ENCODE measurements at regions not wholly inside any gene's neighbourhood (a gene's known extent, or its start where the extent isn't known, plus 50 kb on each side); places are given as distances from the start of the nearest gene placed in this dataset.

- DNase-seq = peak in 1 of 2 experiments; percentile 32
Measured at GRCh38 chr5:6926491-6927038, 213.3 kb downstream of the TENT4A start.

GRCh38 chr5:6936031-6936430 is 222.8 kb downstream of the TENT4A start:
- DNase-seq = no peak

- no peak for DNase-seq
Measured at GRCh38 chr5:6937677-6938076, 224.4 kb downstream of the TENT4A start.

GRCh38 chr5:6941631-6942030 is 228.4 kb downstream of the TENT4A start:
- no peak for DNase-seq

GRCh38 chr5:6943197-6944112 is 230.2 kb downstream of the TENT4A start:
- no peak for DNase-seq

GRCh38 chr5:6948562-6948961 is 235.3 kb downstream of the TENT4A start:
- DNase-seq = no peak

- no peak for DNase-seq
Measured at GRCh38 chr5:6949230-6949629, 236.0 kb downstream of the TENT4A start.

GRCh38 chr5:6950250-6950649 is 237.0 kb downstream of the TENT4A start:
- no peak for DNase-seq

- DNase-seq = no peak
Measured at GRCh38 chr5:6950860-6951259, 237.6 kb downstream of the TENT4A start.

GRCh38 chr5:6961123-6961522 is 247.9 kb downstream of the TENT4A start:
- DNase-seq = no peak

- peak; percentile 55 to 73 for DNase-seq
Measured at GRCh38 chr5:6961837-6962635, 248.8 kb downstream of the TENT4A start.

- no peak for DNase-seq
Measured at GRCh38 chr5:6976971-6977370, 263.7 kb downstream of the TENT4A start.

GRCh38 chr5:6979061-6979460 is 265.8 kb downstream of the TENT4A start:
- DNase-seq = no peak

- DNase-seq = no peak
Measured at GRCh38 chr5:6989230-6989629, 276.0 kb downstream of the TENT4A start.

- DNase-seq = no peak
Measured at GRCh38 chr5:6994097-6994496, 280.9 kb downstream of the TENT4A start.

GRCh38 chr5:6995115-6995514 is 281.9 kb downstream of the TENT4A start:
- DNase-seq = no peak

- no peak for DNase-seq
Measured at GRCh38 chr5:7000310-7000709, 287.1 kb downstream of the TENT4A start.

GRCh38 chr5:7010591-7010990 is 297.4 kb downstream of the TENT4A start:
- DNase-seq = no peak

GRCh38 chr5:7012057-7012456 is 298.8 kb downstream of the TENT4A start:
- no peak for DNase-seq

GRCh38 chr5:7014611-7015010 is 301.4 kb downstream of the TENT4A start:
- DNase-seq = no peak

- peak in 1 of 2 experiments; percentile 15 for DNase-seq
Measured at GRCh38 chr5:7015586-7016256, 302.5 kb downstream of the TENT4A start.

GRCh38 chr5:7016999-7017747 is 303.9 kb downstream of the TENT4A start:
- DNase-seq = peak; percentile 41 to 80
